ENCODE measurements at regions not wholly inside any gene's neighbourhood (a gene's known extent, or its start where the extent isn't known, plus 50 kb on each side); places are given as distances from the start of the nearest gene placed in this dataset.

GRCh38 chr6:153942361-153942760, 96.7 kb upstream of the OPRM1 start:
- ChIA-PET CTCF (ENCODE audit: partially characterized antibody) (interaction anchor here (1.2 to 1.4 kb wide), 2 partner anchors 9 to 142 kb away, joined by 3 to 4 read pairs; no protein-coding TSS in a partner anchor), POLR2A (ENCODE audit: partially characterized antibody) (no interaction called here)
- FAIRE-seq (no peak), DNase-seq (ENCODE audit: low read depth in 1 of 2, low spot score in 2 of 2) (no peak)
- no peak overlapping the region for H3K9ac ChIP-seq (replicated peaks in 1 of 4; ENCODE audit: extremely low read depth in 1 of 4, low read depth in 3 of 4, low read length in 3 of 4)
- H3K23ac ChIP-seq (ENCODE audit: insufficient read length) = no peak overlapping the region
- no peak overlapping the region for H3K4me3 ChIP-seq (ENCODE audit: extremely low read depth in 1 of 4, insufficient read depth in 2 of 4, low read depth in 3 of 4, low read length in 4 of 4)
- no peaks in the 10 kb centered on the region for H3K79me2 ChIP-seq (ENCODE audit: control insufficient read depth in 1 of 2, insufficient read depth in 2 of 2, low read length in 2 of 2)
- no peak overlapping the region for H3K4ac ChIP-seq (replicated peaks; ENCODE audit: insufficient read length, low read depth, low read length)
- H3K9me3 ChIP-seq (ENCODE audit: insufficient read depth in 2 of 2, low read depth in 1 of 2, low read length in 1 of 2) = no peaks in the 10 kb centered on the region
- no peak overlapping the region for H2AK5ac ChIP-seq (ENCODE audit: low read depth, low read length)
- WGBS, 2 experiments (ENCODE audit: extremely low coverage in 1 of 2, insufficient coverage in 1 of 2, insufficient read length in 1 of 2, insufficient replicate concordance in 2 of 2, low coverage in 1 of 2, low lambda C conversion rate in 2 of 2, missing lambda C conversion rate in 1 of 2) = 88% methylated on average over 1 of the region's 1 CpG; no CpG with 5 or more reads in 1 of the 2 experiments
- H3K27me3 ChIP-seq (replicated peaks in 1 of 4; ENCODE audit: control insufficient read depth in 3 of 4, extremely low read depth in 1 of 4, insufficient read depth in 3 of 4, low read length in 3 of 4) = no peaks in the 10 kb centered on the region
- H4K5ac ChIP-seq (ENCODE audit: insufficient read length, low read depth, low read length) = no peak overlapping the region
- no peak overlapping the region for H4K8ac ChIP-seq (ENCODE audit: extremely low read depth, insufficient read depth, low read length)
- no peaks in the 10 kb centered on the region for H4K20me1 ChIP-seq (replicated peaks in 1 of 2; ENCODE audit: control insufficient read depth in 1 of 2, insufficient read depth in 2 of 2, low read length in 2 of 2)
- no peak overlapping the region for H3K14ac ChIP-seq (ENCODE audit: insufficient read length)
- H3K18ac ChIP-seq (ENCODE audit: extremely low read depth, low read length) = no peak overlapping the region
- no peak overlapping the region for H2BK5ac ChIP-seq (ENCODE audit: low read depth, low read length)
- H3K56ac ChIP-seq (replicated peaks; ENCODE audit: insufficient read length, low read depth, low read length) = no peak overlapping the region
- peaks cover 0 to 4% (median 4%) of the 10 kb centered on the region in 4 experiments; a peak in 3 of 7 replicates for H3K4me1 ChIP-seq (replicated peaks in 1 of 4; ENCODE audit: control insufficient read depth in 3 of 4, insufficient read depth in 4 of 4, low read length in 3 of 4)
- H4K91ac ChIP-seq (replicated peaks; ENCODE audit: insufficient read length, low read length) = no peak overlapping the region
- H2BK15ac ChIP-seq (ENCODE audit: low read length) = no peak overlapping the region
- H2BK12ac ChIP-seq (ENCODE audit: low read depth, low read length) = no peak overlapping the region
- no peak overlapping the region for H2BK120ac ChIP-seq (replicated peaks; ENCODE audit: low read depth, low read length)
- no peak overlapping the region for H3K27ac ChIP-seq (ENCODE audit: low read depth, low read length)
- no peak overlapping the region for H3K4me2 ChIP-seq (ENCODE audit: insufficient read depth in 1 of 2, low read depth in 2 of 2, low read length in 2 of 2)
- H3K23me2 ChIP-seq (ENCODE audit: low read depth, low read length) = no peaks in the 10 kb centered on the region
- H2AFZ ChIP-seq (ENCODE audit: low read length) = no peak overlapping the region
- no peaks in the 10 kb centered on the region for H3K79me1 ChIP-seq (ENCODE audit: low read depth, low read length)
- no peak overlapping the region for H2BK20ac ChIP-seq (ENCODE audit: low read length)
- H3K36me3 ChIP-seq (ENCODE audit: control insufficient read depth in 2 of 4, insufficient read depth in 4 of 4, low read length in 3 of 4) = no peaks in the 10 kb centered on the region
- TF ChIP-seq KDM5A (IDR thresholded peaks at IDR 0.05; ENCODE audit: low read length) (no peak), BRCA1 (IDR thresholded peaks at IDR 0.05; ENCODE audit: low read depth, low read length) (no peak), KDM4A (IDR thresholded peaks at IDR 0.05; ENCODE audit: low read depth, low read length, severe bottlenecking) (no peak), RAD21 (IDR thresholded peaks at IDR 0.05 in 1 of 2, conservative IDR thresholded peaks at IDR 0.05 in 1 of 2; ENCODE audit: low read depth in 2 of 2, low read length in 2 of 2) (no peak), EGR1 (IDR thresholded peaks at IDR 0.05; ENCODE audit: borderline replicate concordance, low read depth, low read length) (no peak), HDAC2 (IDR thresholded peaks at IDR 0.05; ENCODE audit: borderline replicate concordance in 1 of 2, low read depth in 2 of 2, low read length in 2 of 2) (no peak), ASH2L (IDR thresholded peaks at IDR 0.05; ENCODE audit: low read length) (no peak), CBX8 (IDR thresholded peaks at IDR 0.05; ENCODE audit: borderline replicate concordance, low read depth, low read length) (no peak), E2F6 (IDR thresholded peaks at IDR 0.05) (no peak), RNF2 (IDR thresholded peaks at IDR 0.05; ENCODE audit: borderline replicate concordance, low read depth, low read length, missing control alignments, poor library complexity, severe bottlenecking) (no peak), JUN (IDR thresholded peaks at IDR 0.05; ENCODE audit: low read depth, low read length) (no peak), MAX (IDR thresholded peaks at IDR 0.05) (no peak)
